ENCODE measurements at regions not wholly inside any gene's neighbourhood (a gene's known extent, or its start where the extent isn't known, plus 50 kb on each side); places are given as distances from the start of the nearest gene placed in this dataset.

DNA sequence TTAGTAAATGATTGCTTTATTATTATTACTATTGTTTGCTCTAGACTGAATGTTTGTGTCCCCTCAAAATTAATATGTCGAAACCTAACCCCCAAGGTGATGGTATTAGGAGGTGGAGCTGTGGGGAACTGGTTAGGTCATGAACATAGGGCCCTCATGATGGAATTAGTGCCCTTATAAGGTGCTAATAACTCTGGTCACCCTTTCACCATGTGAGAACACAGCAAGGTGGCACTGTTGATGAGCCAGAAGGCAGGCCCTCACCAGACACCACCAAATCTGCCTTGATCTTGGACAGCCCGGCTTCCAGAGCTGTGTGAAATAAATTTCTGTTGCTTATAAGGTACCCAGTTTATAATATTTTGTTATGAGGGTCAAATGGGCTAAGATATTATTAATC, 95.8 kb downstream of the BDNF start:
- DNase-seq = no peak

DNA sequence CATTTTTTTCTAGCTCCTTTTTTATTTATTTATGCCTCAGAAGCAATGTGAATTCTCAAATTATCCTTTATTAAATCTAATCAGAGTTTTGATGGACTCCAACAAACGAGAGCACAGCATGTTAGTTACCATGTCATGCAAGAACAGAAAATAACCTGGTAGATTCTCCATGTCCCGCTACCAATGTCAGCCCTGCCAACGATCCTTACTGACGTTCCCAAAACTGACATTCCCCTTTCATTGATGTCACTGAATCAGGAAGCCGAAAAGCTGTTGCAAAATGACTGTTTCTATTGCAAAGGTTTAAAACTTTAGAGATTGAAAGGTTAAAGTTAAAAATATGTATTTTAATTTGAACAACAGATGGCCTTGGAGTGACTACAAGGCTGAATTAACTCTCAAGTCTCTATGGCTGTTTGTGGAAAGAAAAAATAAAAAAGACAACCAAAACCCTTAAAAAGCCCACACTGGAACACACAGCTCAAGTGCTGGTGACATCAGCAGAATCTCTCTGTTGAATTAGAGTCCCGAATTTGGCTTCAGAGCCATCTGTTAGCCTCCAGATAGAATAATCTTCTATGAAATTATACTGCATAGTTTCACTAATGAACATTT, 96.8 kb downstream of the BDNF start:
- DNase-seq = no peak

DNA sequence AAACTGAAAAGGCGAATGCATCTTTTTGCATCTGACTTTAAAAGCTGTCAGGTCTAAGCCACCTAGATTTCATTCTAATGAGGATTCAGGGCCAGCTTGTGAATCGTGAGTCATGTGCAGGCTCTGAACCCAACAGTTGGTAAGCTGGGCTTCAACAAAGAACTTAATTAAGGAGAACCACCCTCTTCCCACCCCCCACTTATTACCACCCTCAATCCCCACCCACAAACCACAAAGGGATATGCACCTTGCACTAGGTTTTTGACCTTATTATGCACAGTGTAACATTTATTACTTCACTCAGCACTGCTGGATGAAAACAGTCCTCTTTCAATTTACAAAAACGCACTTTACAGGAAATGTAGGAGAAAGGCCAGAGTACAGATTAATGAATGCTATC, 94.1 kb upstream of the LIN7C start:
- DNase-seq = no peak

DNA sequence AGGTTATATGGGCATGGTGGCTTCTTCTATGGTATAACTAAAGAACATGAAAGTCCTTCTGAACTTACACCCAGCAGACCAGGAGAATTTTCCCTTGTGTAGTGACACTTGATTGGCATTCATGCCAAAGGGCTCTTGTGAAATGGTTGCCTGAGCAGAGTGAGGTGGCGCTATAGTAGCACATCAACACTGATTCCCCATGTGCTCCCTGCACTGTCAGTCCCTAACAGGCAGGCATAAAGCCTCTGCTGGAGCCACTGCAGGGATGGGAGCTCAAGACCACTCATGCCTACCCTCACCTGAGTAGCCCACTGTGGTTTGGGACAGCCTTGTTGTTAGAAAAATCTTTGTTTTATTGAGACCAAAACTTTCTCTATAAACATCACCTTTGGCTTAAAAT, 92.6 kb upstream of the LIN7C start:
- no peak for DNase-seq

DNA sequence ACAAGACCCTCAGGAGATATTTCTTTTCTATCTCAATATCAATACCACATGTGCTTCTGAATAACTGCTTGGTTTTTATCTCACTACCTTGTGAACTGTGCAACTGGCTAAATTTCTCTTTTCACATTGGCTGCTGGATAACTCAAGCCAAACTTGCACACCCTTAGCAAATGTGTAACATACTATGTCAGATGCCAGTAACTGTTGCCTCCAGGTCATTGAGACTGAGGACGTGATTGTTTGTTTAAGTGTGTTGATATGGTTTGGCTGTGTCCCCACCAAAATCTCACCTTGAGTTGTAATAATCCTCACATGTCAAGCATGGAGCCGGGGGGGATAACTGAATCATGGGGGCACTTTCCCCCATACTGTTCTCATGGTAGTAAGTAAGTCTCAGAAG, 90.2 kb upstream of the LIN7C start:
- no peak for DNase-seq

DNA sequence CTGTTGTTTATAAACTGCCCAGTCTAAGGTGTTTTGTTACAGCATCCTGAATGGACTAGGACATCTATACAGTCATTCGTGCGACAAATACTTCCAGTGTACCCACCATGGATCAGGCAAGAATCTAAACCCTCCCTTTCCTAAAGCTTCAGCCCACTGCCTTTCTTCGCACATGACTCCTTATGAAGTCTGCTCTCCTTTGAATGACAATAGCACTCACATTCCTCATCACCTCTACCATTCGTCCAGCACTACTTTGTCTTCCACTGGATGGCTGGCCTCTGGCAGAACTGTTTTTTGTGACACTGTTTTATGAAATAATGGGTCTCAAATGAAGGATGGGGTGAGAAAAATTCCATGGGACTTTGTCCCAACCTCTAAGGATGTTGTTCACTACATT, 89.8 kb upstream of the LIN7C start:
- no peak for DNase-seq

DNA sequence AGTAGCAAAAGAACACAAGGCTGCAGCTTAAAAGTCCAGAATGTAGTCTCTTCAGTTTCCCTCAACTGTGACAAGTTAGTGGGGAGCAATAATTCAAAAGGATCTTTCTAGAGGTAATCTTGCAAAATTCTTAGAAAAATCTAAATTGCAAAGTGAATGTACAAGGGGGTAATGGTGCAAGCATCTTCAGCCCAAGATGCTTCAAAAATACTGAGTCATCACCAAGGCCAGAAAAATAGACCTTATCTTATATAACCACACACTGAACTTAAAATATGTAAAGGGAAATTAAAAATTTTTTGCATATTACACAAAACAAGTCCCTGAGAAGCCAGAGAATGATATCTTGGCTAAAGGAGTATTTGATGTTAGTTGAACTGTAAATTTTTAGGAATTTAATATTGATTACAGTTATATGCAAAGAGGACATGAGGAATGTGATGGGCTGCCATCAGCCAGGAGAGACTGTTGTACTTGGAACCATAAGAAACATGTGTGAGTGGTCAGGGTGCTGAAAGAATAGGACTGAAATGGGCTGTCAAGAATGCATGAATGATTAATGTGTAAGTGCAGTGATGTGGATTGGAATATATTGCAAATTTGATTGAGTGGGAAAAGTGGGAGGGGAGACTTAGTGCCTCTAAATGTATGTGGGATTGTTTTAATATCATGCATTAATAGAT, 85.7 kb upstream of the LIN7C start:
- DNase-seq = peak; percentile 67

DNA sequence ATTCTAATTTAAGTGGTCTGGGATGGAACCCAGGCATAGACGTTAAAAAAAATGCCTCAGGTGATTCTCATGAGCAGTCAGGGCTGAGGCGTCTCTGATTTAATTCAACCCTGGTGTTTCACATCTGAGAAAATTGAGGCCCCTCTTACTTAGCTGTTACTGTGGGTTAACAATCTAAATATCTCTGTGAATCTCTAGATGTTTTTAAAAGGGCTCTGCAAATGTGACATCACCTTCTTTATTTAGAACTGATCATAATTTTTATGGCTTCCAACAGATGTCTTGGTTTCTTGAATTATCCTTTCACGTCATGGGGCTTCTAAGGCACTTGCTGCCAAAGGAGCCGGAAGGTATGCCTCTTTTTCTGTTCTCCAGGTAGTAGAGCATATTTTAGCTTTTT, 76.1 kb upstream of the LIN7C start:
- no peak for DNase-seq

DNA sequence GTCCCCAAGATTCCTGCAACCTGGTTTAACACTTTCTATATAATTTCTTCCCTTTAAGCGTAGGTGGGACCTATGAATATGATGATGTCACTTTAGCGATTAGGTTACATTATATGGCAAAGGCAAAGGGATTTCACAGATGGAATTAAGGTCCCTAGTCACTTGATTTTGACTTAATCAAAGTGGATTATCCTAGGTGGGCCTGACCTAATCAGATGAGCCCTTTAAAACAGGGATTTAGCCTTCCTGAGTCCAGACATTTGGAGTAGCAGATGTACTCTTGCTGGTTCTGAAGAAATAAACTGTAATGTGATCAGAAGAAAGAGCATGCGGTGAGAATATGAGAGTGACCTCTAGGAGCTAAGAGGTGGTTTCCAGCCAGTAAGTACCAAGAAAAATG, 67.8 kb upstream of the LIN7C start:
- DNase-seq = no peak

DNA sequence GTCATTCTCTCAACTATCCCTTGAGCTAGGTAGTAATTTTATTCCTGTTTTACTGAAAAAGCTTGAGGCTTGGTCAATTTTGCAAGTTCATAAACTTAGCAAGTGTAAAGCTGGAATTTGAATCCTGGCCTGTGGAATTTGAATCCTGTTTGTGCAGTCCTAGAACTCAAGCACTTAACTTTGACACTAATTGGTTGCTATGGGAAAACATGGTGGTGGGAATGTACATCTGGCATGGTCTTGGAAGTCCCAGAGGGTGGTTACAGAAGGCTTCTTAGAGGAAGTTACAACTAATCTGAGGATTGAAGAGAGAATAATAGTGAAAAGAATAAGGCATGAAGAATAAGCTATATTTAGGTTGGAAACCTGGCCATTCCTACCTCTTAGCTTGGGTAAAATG, 66.5 kb upstream of the LIN7C start:
- no peak for DNase-seq

DNA sequence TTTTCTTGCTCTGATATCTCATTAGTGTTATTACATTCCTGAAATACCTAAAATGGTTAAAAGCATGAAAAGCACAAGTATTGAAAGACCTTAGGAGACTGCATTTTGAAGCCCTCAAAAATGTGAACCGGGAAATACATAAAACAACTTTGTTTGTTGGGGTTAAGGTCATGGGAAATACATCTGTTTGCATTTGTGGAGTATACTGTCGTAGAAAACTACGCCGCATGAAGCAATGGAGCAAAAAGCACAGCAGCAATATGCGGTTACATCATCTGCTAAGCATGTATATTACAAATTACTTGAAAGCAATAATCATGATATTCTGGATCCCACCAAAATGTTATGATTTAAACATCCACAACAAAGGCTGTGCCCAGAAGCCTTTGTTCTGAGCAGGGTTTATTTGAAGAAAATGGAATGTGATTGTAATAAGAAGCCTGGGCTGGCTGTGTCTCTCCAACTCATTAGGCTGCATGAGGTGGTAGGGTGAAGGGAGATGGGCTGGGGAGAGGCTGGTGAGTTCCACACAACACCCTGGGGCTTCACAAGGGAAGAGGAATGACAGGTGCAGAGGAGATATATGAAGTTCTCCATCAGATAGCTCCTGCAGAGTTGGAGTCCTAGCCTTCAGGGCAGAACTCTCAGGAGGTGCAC, 64.7 kb upstream of the LIN7C start:
- peak; percentile 72 for DNase-seq

DNA sequence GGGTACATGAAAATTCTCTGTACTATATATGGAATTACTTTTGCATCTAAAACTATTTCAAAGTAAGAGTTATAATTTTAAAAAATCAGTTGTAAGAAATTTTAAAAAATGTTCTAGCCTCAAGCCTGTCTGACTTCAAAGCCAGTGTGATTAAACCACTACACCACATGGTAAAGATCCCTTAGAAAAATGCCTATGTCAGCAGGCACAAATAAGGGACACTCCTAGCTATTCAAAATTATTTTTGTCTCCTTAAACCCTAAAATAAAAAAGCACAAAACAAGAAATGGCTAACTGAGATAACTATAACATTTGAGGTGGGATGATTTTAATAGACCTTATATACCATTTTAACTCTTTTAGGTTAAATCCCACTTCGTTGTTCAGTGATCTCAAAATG, 64.0 kb upstream of the LIN7C start:
- DNase-seq = no peak

DNA sequence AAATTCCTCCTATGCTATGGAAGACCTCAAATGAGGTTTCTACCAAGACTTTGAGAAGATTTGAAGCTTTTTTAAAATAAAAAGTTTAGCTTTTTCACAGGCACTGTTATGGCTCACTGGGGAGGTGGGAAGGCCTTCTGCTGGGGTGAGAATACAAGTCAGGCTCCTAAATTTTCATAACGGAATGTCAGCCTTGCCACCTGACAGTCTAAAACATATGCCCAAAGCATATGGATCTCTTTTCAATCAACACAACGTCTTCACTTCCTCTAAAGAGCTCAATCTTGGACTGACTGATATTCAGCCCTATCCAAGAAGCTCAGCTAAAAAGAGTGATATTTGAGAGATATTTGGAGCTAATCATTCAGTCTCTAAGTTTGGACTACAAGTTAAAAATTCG, 57.1 kb upstream of the LIN7C start:
- DNase-seq = no peak

DNA sequence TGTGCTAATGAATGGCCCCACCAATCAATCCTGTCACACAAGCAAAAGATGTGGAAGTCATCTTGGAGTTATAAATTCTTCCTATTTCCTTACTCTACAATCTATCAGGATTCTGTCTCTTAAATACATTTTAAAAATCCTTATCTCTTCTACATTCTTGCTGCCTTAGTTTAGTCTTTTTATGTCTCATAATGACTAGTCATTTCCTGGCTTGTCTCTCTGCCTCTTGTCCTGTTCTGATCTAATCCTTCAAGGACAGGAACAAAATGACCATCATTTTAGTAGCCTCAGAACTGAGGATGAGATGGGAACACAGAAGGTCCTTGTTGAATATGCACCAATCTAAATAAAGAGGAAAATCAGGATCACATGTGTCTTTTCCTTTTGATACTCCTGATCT, 56.6 kb upstream of the LIN7C start:
- DNase-seq = peak; percentile 28

DNA sequence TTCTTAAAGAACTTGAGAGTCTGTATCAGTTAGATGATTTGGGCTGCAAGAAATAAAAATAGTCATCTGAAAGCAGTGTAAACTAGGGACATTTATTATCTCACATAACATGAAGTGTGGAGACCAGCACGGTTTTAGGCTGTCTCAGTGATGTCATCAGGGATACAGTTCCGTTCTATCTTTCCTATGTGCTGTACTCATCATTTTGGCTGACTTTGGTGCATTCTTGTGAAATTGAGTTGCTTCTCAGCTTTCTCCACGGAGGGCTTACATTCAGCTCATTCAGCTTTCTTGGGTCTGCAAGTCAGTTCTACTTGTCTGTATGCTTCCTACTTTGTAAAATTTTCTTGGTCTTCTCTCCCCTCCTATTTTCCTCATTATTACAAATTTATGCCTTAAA, 51.8 kb upstream of the LIN7C start:
- DNase-seq = no peak

DNA sequence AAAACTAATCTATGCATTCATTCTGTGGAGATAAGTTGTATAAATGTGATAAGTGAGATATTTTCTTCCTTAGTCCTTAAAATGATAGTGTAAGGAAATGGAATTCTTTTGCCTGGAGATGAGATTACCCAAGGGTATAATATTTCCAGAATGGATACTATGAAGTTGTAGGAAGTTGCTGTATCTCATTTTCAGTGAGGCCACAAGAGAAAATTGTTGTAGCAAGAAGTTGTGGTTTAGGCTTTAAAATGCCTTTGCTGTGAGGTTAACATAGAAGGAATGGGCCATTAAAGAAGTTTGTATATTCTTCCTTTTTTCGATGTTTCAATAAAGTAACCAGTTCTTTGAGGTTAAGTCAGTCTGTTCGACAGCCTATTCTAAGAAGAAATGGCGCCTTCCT, 50.7 kb upstream of the LIN7C start:
- peak; percentile 44 for DNase-seq
